A549 (cell line): ENCODE measurements at regions not wholly inside any gene's neighbourhood (a gene's known extent, or its start where the extent isn't known, plus 50 kb on each side); places are given as distances from the start of the nearest gene placed in this dataset.

Source experiments
- ATAC-seq, 2 experiments: fragments of 200-7000 bp in 1 of 2; fragments of >200 bp in 1 of 2; cut with Nextera tagmentation in 1 of 2; cut with Tn5 transposase in 1 of 2; 3 replicates each; pipeline versions ENCODE4 v1.8.0 to v1.9.1; 2018 to 2020; ENCODE audit warnings: mild to moderate bottlenecking in 1 of 2, moderate library complexity in 1 of 2
- CTCF ChIA-PET: fragments of 300-600 bp; sonication (Branson Sonifier 250); formaldehyde crosslinking; extraction: SDS; loops from one replicate; lab custom pipeline; 2021; ENCODE audit warnings: antibody characterized with exemption, inconsistent platforms; lab: Yijun Ruan, JAX
- POLR2A ChIA-PET: fragments of 350-600 bp; formaldehyde crosslinking; extraction: SDS; loops from one replicate; lab custom pipeline; 2021; ENCODE audit warnings: antibody characterized with exemption, inconsistent platforms; lab: Yijun Ruan, JAX
- DNase-seq, 2 experiments: peaks; one replicate each; pipeline versions ENCODE4 v3.0.0 to v3.0.0-alpha.2; 2011 to 2016; ENCODE audit warnings: low read depth in 1 of 2, low spot score in 1 of 2
- FAIRE-seq: peaks from 2 replicates; lab custom pipeline; 2011; peaks lifted over from hg19 to GRCh38; lab: Jason Lieb, UNC
- H3K27ac ChIP-seq, 2 experiments: fragments of >200 bp; sonication (Bioruptor Twin); formaldehyde crosslinking; 3 replicates each; pipeline ENCODE4 v1.5.1; 2016 to 2017
- H3K4me1 ChIP-seq: fragments of >200 bp; sonication (Bioruptor Twin); formaldehyde crosslinking; 3 replicates; pipeline ENCODE4 v1.6.1; 2016
- H3K4me2 ChIP-seq: fragments of >200 bp; sonication (Bioruptor Twin); formaldehyde crosslinking; 3 replicates; pipeline ENCODE4 v1.6.1; 2016
- H3K4me3 ChIP-seq: fragments of >200 bp; sonication (Bioruptor Twin); formaldehyde crosslinking; 3 replicates; pipeline ENCODE4 v1.5.1; 2016
- H3K9me3 ChIP-seq: fragments of >200 bp; sonication (Bioruptor Twin); formaldehyde crosslinking; 3 replicates; pipeline ENCODE4 v1.6.1; 2016
- CBX2 ChIP-seq: fragments of 200-600 bp; sonication (generic); IDR thresholded peaks from 2 replicates; pipeline ENCODE4 v1.6.1; 2016; ENCODE audit warnings: low read depth, mild to moderate bottlenecking, borderline replicate concordance
- CBX8 ChIP-seq: fragments of 200-600 bp; sonication (generic); IDR thresholded peaks from 2 replicates; pipeline ENCODE4 v1.6.1; 2016
- EHMT2 ChIP-seq: fragments of 200-600 bp; sonication (generic); IDR thresholded peaks from 2 replicates; pipeline ENCODE4 v1.6.1; 2016; ENCODE audit warnings: antibody characterized with exemption, low read depth, mild to moderate bottlenecking, moderate library complexity
- GATA3 ChIP-seq: IDR thresholded peaks from 2 replicates; pipeline ENCODE4 v1.6.1; 2012; ENCODE audit warnings: borderline replicate concordance
- HEYL ChIP-seq: fragments of 250-450 bp; sonication (Bioruptor Pico); IDR thresholded peaks from 2 replicates; pipeline ENCODE4 v1.8.0; 2021; ENCODE audit warnings: mild to moderate bottlenecking, moderate library complexity
- HOXA7 ChIP-seq: fragments of 250-450 bp; sonication (Bioruptor Pico); IDR thresholded peaks from 2 replicates; pipeline ENCODE4 v1.5.0; 2020; ENCODE audit warnings: mild to moderate bottlenecking, moderate library complexity
- HOXB13 ChIP-seq: fragments of 250-450 bp; sonication (Bioruptor Pico); IDR thresholded peaks from 2 replicates; pipeline ENCODE4 v1.5.0; 2020; ENCODE audit warnings: low read depth, mild to moderate bottlenecking, moderate library complexity
- JUNB ChIP-seq: fragments of >200 bp; sonication (Bioruptor Twin); formaldehyde crosslinking; IDR thresholded peaks from 2 replicates; pipeline ENCODE4 v1.6.1; 2016
- TP53 ChIP-seq: fragments of 250-450 bp; sonication (Bioruptor Pico); IDR thresholded peaks from 2 replicates; pipeline ENCODE4 v1.5.0; 2021; ENCODE audit warnings: mild to moderate bottlenecking, moderate library complexity
- ZNF302 ChIP-seq: fragments of 250-450 bp; sonication (Bioruptor Pico); IDR thresholded peaks from 2 replicates; pipeline ENCODE4 v1.9.0; 2021; ENCODE audit warnings: inconsistent platforms, mild to moderate bottlenecking, moderate library complexity
- WGBS: methylation state at CpG from one replicate; pipeline ENCODE4 v1.1.6; 2017; ENCODE audit errors: missing lambda C conversion rate; 5-methylcytosine and 5-hydroxymethylcytosine counted together
- TF ChIP-seq, protein P1 (sequence below): fragments of 150-350 bp; IDR thresholded peaks from 2 replicates; pipeline ENCODE4 v1.6.1; 2014; ENCODE audit warnings: low read depth, mild to moderate bottlenecking, low read length
- TF ChIP-seq, protein P2 (sequence below): fragments of 450-650 bp; IDR thresholded peaks from 2 replicates; pipeline ENCODE4 v1.6.1; 2014; ENCODE audit warnings: antibody characterized with exemption
- TF ChIP-seq, protein P3 (sequence below): fragments of >200 bp; sonication (Bioruptor Twin); formaldehyde crosslinking; IDR thresholded peaks from 3 replicates; pipeline ENCODE4 v1.6.1; 2016

DNA sequence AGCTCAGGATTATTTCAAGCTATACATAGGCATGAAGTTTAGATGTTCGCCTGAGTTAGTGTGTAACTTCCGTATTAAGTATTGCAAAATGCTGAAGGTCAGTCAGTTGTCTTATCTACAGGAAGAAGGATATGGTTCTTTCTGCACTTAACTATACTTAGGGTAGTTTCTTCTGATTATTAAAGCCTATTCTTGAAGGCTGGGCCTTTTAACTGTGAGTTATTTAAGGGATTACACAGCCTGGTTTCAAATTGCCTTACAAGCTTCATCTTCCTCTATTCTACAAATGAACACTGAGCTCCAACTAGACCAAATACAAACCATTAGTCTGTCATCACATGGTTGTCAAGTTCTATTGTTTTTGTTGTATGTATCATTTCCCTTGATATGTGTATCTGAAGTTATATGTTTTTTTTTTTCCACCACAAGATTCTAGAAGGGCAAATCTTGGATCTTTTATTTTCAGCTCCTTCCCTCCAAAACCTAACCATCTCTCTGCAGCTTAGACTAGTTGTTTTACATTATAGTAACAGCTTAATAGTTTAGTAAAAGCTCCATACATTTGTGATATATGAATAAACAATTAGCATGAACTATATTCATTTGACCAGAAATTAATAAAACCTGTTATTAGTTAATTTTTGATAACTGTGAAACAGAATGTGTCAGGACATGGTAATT, 272.9 kb upstream of the KCNMB2 start:
- ChIA-PET CTCF (no interaction called here), POLR2A (no interaction called here)
- H3K9me3 ChIP-seq: no peaks in the 10 kb centered on the region
- no peak overlapping the region for H3K4me3 ChIP-seq
- WGBS: 83% methylated on average over 2 of the region's 2 CpGs
- FAIRE-seq (no peak), ATAC-seq (no peak), DNase-seq (no peak)
- no peak for TF ChIP-seq CBX2
- TF ChIP-seq HEYL (CRISPR knock-in tag): no peak
- TF ChIP-seq, protein P1, sequence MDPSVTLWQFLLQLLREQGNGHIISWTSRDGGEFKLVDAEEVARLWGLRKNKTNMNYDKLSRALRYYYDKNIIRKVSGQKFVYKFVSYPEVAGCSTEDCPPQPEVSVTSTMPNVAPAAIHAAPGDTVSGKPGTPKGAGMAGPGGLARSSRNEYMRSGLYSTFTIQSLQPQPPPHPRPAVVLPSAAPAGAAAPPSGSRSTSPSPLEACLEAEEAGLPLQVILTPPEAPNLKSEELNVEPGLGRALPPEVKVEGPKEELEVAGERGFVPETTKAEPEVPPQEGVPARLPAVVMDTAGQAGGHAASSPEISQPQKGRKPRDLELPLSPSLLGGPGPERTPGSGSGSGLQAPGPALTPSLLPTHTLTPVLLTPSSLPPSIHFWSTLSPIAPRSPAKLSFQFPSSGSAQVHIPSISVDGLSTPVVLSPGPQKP: no peak
- TF ChIP-seq JUNB: no peak
- no peak for TF ChIP-seq GATA3
- TF ChIP-seq EHMT2: no peak
- TF ChIP-seq HOXA7 (CRISPR knock-in tag): no peak
- TF ChIP-seq, protein P2, sequence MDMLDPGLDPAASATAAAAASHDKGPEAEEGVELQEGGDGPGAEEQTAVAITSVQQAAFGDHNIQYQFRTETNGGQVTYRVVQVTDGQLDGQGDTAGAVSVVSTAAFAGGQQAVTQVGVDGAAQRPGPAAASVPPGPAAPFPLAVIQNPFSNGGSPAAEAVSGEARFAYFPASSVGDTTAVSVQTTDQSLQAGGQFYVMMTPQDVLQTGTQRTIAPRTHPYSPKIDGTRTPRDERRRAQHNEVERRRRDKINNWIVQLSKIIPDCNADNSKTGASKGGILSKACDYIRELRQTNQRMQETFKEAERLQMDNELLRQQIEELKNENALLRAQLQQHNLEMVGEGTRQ: no peak
- no peak overlapping the region for H3K4me2 ChIP-seq
- H3K4me1 ChIP-seq: no peaks in the 10 kb centered on the region
- H3K27ac ChIP-seq: no peak overlapping the region

DNA sequence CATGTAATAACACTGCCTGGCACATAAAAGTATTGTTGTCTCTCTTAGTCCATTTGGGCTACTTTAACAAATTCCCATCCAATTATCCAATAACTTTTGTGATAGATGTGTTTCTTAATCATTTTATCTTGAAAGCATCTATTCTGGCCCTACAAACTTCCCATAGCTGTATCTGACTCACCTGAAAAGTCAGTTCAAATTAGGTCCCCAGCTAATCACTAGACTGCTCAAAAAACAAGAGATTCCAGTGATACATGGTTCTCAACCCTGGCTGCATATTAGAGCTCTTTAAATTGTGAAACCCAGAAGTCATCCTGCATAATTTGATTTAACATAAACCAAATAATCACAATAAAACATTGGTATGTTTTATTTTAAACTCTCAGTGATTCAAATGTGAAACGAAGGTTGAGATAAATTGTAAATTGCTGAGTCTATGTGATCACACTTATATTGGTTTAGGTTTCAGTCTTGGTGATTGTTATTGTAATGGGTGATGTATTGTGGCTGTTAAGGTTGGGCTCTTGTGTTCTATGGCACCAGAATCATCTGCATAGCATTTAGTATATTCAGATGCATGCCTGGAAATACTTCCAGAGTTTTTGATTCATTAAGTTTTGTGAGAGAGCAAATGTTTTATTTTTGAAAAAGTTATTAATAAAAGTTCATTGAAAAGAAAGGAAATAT, 268.9 kb upstream of the KCNMB2 start:
- ATAC-seq (no peak), DNase-seq (no peak), FAIRE-seq (no peak)
- H3K4me1 ChIP-seq: no peaks in the 10 kb centered on the region
- H3K9me3 ChIP-seq: no peaks in the 10 kb centered on the region
- POLR2A ChIA-PET: no interaction called here
- no peak overlapping the region for H3K4me3 ChIP-seq
- no peak overlapping the region for H3K4me2 ChIP-seq
- WGBS: 5% methylated on average over 1 of the region's 1 CpG
- CTCF ChIA-PET: no interaction called here
- no peak overlapping the region for H3K27ac ChIP-seq
- no peak for TF ChIP-seq TP53 (CRISPR knock-in tag)
- no peak for TF ChIP-seq ZNF302 (CRISPR knock-in tag)
- TF ChIP-seq, protein P3, sequence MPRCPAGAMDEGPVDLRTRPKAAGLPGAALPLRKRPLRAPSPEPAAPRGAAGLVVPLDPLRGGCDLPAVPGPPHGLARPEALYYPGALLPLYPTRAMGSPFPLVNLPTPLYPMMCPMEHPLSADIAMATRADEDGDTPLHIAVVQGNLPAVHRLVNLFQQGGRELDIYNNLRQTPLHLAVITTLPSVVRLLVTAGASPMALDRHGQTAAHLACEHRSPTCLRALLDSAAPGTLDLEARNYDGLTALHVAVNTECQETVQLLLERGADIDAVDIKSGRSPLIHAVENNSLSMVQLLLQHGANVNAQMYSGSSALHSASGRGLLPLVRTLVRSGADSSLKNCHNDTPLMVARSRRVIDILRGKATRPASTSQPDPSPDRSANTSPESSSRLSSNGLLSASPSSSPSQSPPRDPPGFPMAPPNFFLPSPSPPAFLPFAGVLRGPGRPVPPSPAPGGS: no peak
- TF ChIP-seq, all 56 proteins: peak for 0

DNA sequence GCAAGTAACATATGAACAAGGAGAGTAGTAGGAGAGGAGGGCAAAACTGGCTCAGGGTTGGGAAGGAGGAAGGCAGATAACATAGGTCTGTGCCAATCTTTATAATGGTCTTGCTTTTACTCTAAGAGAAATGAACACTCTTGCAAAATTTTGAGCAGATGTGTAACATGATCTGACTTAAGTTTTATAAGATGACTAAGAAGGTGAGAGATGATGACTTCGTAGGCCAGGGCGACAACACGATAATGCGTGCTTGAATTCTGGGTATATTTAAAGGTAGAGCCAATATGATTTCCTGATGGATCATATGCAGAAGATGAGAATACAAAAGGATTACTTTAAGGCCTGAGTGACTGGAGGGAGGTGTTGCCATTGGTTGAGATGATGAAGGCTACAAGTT, 265.4 kb upstream of the KCNMB2 start:
- TF ChIP-seq CBX8 (no peak), ZNF302 (CRISPR knock-in tag) (no peak)
- Histone ChIP-seq H3K4me2 (no peak overlapping the region), H3K4me1 (no peaks in the 10 kb centered on the region), H3K4me3 (no peak overlapping the region), H3K9me3 (no peaks in the 10 kb centered on the region), H3K27ac (no peak overlapping the region)
- no peak for DNase-seq
- WGBS: 78% methylated on average over 4 of the region's 4 CpGs
- no peak for FAIRE-seq
- CTCF ChIA-PET: no interaction called here
- ATAC-seq: no peak
- POLR2A ChIA-PET: no interaction called here

DNA sequence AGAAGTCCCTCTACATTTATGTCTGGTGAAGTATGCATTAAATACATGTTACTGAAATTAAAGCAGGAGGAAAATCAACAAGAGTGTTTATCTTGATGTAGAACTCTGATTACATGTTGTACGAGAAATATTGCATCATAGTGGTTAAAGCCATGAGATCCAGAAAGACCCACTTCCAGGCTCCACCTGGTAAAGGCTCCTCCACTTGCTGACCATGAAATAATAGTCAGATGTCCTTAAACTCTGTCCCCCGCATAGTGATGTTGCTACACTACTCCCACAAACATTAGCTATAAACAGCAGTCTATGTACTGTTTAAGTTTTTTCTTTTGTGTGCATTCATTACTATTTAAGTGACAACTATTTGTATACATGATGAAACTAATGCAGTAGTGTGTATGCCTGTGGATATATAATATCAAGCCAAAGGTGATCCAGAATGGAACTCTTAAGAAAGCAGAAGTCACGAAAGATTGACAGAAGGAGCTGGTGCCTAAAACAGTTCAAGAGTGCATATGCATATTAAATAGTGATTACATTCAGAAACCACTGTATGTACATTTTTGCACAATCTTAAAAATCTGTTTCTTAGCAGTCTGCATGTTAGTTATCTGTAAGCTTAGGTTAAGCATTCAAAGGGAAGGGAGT, 264.4 kb upstream of the KCNMB2 start:
- no peaks in the 10 kb centered on the region for H3K9me3 ChIP-seq
- TF ChIP-seq ZNF302 (CRISPR knock-in tag) (no peak), HOXB13 (no peak)
- ATAC-seq: no peak
- CTCF ChIA-PET: no interaction called here
- H3K4me2 ChIP-seq: no peak overlapping the region
- no peaks in the 10 kb centered on the region for H3K4me1 ChIP-seq
- WGBS: 70% methylated on average over 3 of the region's 3 CpGs
- H3K4me3 ChIP-seq: no peak overlapping the region
- no peak for FAIRE-seq
- POLR2A ChIA-PET: no interaction called here
- no peak for DNase-seq
- no peak overlapping the region for H3K27ac ChIP-seq
